Vagina (tissue), 2 donors: ENCODE measurements at regions not wholly inside any gene's neighbourhood (a gene's known extent, or its start where the extent isn't known, plus 50 kb on each side); places are given as distances from the start of the nearest gene placed in this dataset.

Source experiments
- DNase-seq, 2 donors: peaks; one replicate each; pipeline ENCODE4 v3.0.0-alpha.2; 2017; ENCODE audit errors: extremely low spot score in 2 of 2
- H3K27ac ChIP-seq: fragments of 200-600 bp; sonication (generic); one replicate; pipeline ENCODE4 v1.5.1; 2019
- H3K27me3 ChIP-seq: fragments of 200-600 bp; sonication (generic); one replicate; pipeline ENCODE4 v1.5.1; 2019
- H3K36me3 ChIP-seq, 2 donors: fragments of 200-600 bp; sonication (generic); one replicate each; pipeline ENCODE4 v1.5.1; 2017 to 2019
- H3K4me1 ChIP-seq: fragments of 200-600 bp; sonication (generic); one replicate; pipeline ENCODE4 v1.5.1; 2019
- H3K4me3 ChIP-seq, 2 donors: fragments of 200-600 bp; sonication (generic); 1 replicate in 1 of 2; 2 replicates in 1 of 2; pipeline ENCODE4 v1.5.1; 2016 to 2019
- H3K9me3 ChIP-seq: fragments of 200-600 bp; sonication (generic); one replicate; pipeline ENCODE4 v1.5.1; 2019
- CTCF ChIP-seq, 3 experiments: fragments of 450-650 bp in 2 of 3; fragments of 200-600 bp in 1 of 3; sonication (generic) in 1 of 3; IDR thresholded peaks; one replicate each; pipeline ENCODE4 v1.5.1; 2017 to 2019; ENCODE audit warnings: antibody characterized with exemption in 3 of 3, mild to moderate bottlenecking in 2 of 3, moderate library complexity in 2 of 3
- POLR2A ChIP-seq, 2 donors: fragments of 450-650 bp; IDR thresholded peaks; one replicate each; pipeline ENCODE4 v1.6.1; 2017; ENCODE audit warnings: antibody characterized with exemption in 2 of 2, mild to moderate bottlenecking in 2 of 2, moderate library complexity in 2 of 2
- POLR2AphosphoS5 ChIP-seq, 2 donors: sonication (generic); formaldehyde crosslinking; IDR thresholded peaks; one replicate each; pipeline ENCODE4 v1.9.0; 2017; ENCODE audit warnings: antibody characterized with exemption in 2 of 2, mild to moderate bottlenecking in 2 of 2, low read depth in 1 of 2; ENCODE audit not compliant: insufficient read depth in 1 of 2
- intact Hi-C: fragments of 100-400 bp; cut with DNase I; formaldehyde crosslinking; loops from one replicate; pipeline ENCODE4 v1.15.1; 2023

DNA sequence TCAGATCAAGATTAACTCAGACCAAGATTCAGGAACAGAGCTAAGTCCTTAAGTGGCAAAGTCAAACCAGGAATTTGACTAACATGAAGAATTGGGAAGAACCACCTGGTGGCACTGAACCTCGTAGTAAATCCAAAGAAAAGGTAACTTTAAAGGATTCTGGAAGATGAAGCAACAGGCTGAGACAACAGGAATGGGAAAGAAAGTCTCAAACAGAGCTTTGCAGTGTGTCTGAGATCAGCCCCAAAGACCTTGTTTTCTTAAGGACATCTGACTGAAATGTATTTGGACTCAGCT is 126.1 kb downstream of the ASB9 start:
- H3K27me3 ChIP-seq, result no peaks in the 10 kb centered on the region
- no peaks in the 10 kb centered on the region for H3K36me3 ChIP-seq
- no peak for DNase-seq
- no peaks in the 10 kb centered on the region for H3K9me3 ChIP-seq
- no peak overlapping the region for H3K27ac ChIP-seq
- H3K4me1 ChIP-seq, result no peaks in the 10 kb centered on the region
- no peak for TF ChIP-seq POLR2AphosphoS5 (IDR thresholded peaks at IDR 0.05; ENCODE audit: insufficient read depth in 1 of 2, low read depth in 1 of 2)
- no peak for TF ChIP-seq CTCF (IDR thresholded peaks at IDR 0.05)
- TF ChIP-seq POLR2A (IDR thresholded peaks at IDR 0.05), result no peak
- intact Hi-C loops, result no loop called here
- H3K4me3 ChIP-seq, result no peak overlapping the region

- intact Hi-C loops, result no loop called here
- H3K27me3 ChIP-seq, result no peaks in the 10 kb centered on the region
- DNase-seq, result no peak
Observed at GRCh38 chrX:15143050-15143824, 126.6 kb downstream of the ASB9 start.

DNA sequence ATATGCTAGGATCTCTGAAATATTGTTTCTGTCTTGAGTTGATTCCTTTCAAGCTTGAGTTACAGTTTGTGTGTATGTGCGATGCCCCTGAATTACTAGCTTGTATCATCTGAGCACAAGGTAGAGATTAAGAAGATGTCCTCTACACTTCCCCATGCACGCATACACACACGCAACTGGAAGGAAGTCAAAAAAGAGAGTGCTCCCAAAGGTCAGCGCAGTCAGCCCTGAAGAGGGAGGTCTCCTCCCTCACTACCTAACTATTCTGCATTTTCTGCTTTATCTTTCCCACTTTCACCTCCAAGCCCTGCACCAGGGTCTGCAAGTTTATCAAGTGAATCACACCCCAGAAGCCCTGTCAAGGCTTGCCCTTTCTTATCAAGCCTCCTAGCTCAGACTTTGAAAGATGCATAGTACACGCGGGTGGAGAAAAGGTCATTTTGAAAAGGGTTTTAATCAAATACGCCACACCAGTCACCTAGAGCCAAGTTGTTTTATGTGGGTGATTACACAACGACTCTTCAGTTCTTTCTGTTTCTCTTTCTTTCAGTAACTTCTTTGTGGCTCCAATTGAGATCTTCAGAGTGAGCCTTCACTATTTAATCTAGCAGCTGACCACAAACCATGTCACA is 127.7 kb downstream of the ASB9 start:
- TF ChIP-seq POLR2AphosphoS5 (IDR thresholded peaks at IDR 0.05; ENCODE audit: insufficient read depth in 1 of 2, low read depth in 1 of 2) (no peak), CTCF (IDR thresholded peaks at IDR 0.05) (no peak), POLR2A (IDR thresholded peaks at IDR 0.05) (no peak)
- intact Hi-C loops, result no loop called here

More at GRCh38 chrX:15143050-15143824, 126.6 kb downstream of the ASB9 start:
- H3K27ac ChIP-seq, result no peak overlapping the region
- H3K9me3 ChIP-seq, result no peaks in the 10 kb centered on the region
- H3K36me3 ChIP-seq, result no peaks in the 10 kb centered on the region
- H3K4me1 ChIP-seq, result no peaks in the 10 kb centered on the region
- no peak overlapping the region for H3K4me3 ChIP-seq
- no peak for TF ChIP-seq POLR2AphosphoS5 (IDR thresholded peaks at IDR 0.05; ENCODE audit: insufficient read depth in 1 of 2, low read depth in 1 of 2)
- TF ChIP-seq CTCF (IDR thresholded peaks at IDR 0.05), result peak; percentile 45 to 68 (median 53)

DNA sequence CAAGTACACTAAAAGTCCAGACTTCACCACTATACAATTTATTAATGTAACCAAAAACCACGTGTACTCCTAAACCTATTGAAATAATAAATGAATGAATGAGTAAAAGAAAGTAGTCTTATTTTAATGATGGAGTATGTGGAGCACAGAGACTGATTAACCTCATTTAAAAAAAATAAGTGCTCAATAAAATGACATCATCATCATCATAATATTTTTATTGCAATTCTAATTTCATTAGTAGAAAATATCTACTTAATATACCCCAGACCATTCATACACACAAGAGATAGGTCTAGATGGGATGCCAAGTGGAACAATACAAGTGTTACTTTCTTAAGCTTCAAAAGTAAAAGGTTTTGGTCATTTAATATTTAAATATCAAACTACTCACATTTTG is 133.1 kb downstream of the ASB9 start:
- Histone ChIP-seq H3K9me3 (no peaks in the 10 kb centered on the region), H3K27ac (no peak overlapping the region), H3K36me3 (no peaks in the 10 kb centered on the region), H3K27me3 (no peaks in the 10 kb centered on the region), H3K4me3 (no peak overlapping the region), H3K4me1 (no peaks in the 10 kb centered on the region)
- TF ChIP-seq POLR2AphosphoS5 (IDR thresholded peaks at IDR 0.05; ENCODE audit: insufficient read depth in 1 of 2, low read depth in 1 of 2) (no peak), CTCF (IDR thresholded peaks at IDR 0.05) (no peak), POLR2A (IDR thresholded peaks at IDR 0.05) (no peak)
- no peak for DNase-seq
- intact Hi-C loops, result no loop called here

More for the DNA sequence above, 127.7 kb downstream of the ASB9 start:
- Histone ChIP-seq H3K27ac (no peak overlapping the region), H3K27me3 (no peaks in the 10 kb centered on the region), H3K4me1 (no peaks in the 10 kb centered on the region), H3K9me3 (no peaks in the 10 kb centered on the region), H3K4me3 (no peak overlapping the region), H3K36me3 (no peaks in the 10 kb centered on the region)
- DNase-seq, result no peak

GRCh38 chrX:15129412-15129811 is 140.5 kb downstream of the ASB9 start:
- no peaks in the 10 kb centered on the region for H3K36me3 ChIP-seq
- intact Hi-C loops, result no loop called here
- no peak overlapping the region for H3K4me3 ChIP-seq
- no peak for DNase-seq
- H3K9me3 ChIP-seq, result no peaks in the 10 kb centered on the region
- no peaks in the 10 kb centered on the region for H3K27me3 ChIP-seq
- no peak for TF ChIP-seq CTCF (IDR thresholded peaks at IDR 0.05)
- no peak for TF ChIP-seq POLR2A (IDR thresholded peaks at IDR 0.05)
- H3K4me1 ChIP-seq, result no peaks in the 10 kb centered on the region
- H3K27ac ChIP-seq, result no peak overlapping the region
